ENCODE measurements at regions not wholly inside any gene's neighbourhood (a gene's known extent, or its start where the extent isn't known, plus 50 kb on each side); places are given as distances from the start of the nearest gene placed in this dataset.
"Not testable (repeated sequence)": the region's sequence is repeated elsewhere in the genome, so short reads cannot be mapped to it uniquely, and the experiment has no call there.

DNA sequence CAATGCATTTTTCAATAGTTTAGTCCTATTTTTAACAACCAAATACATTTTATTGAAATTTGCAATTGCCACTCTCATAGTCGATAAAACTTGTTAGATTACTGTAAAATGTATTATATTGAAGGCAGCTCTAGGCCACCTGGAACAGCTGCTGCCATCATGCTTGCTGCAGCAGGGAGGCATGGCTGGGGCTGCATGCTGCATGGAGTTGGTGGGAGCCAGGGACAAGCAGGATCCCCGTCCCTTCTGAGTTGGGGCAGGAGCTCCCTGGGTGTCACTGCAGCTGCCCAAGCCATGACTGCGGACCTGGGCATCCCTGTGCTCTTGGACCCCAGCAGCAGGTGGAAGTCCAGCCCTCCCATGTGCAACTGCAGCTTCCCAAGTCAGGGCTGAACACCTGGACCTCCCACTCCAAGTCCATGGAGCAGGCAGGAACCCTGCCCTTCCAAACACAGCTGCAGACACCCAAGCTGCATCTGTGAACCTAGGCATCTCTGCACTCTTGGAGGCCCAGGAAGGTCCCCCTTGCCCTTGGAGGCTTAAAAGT lies 742.0 kb downstream of the ZBBX start:
- H3K4me3 ChIP-seq (ENCODE audit: low read length): no peak overlapping the region
- no peaks in the 10 kb centered on the region for H3K36me3 ChIP-seq (ENCODE audit: control insufficient read depth, low read depth, low read length)

DNA sequence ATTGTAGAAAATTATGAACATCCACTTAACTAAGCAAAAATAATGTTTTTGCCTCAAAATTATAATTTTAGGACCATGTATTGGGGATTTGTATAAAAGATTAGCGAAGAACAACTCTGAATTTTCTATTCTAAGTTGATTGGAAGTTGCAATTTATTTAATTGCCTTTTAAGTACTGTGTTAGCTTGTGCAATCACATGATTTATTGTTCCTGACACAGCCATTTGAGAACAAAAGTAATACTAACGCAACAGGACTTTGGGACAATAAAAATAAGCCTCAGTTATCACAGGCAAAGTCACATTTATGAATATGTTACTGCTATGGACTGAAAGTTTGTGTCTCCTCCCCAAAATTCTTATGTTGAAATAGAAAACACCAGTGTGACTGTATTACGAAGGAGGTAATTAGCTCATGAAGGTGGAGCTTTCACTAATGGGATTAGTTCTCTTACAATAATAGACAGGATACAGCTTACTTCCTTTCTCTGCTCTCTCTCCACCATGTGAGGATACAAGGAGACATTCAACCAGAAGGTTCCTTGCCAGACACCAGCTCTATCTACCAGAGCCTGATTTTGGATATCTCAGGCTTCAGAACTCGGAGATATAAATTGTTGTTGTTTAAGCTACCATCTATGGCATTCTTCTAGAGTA lies 745.9 kb downstream of the ZBBX start:
- H3K4me3 ChIP-seq (ENCODE audit: low read length): no peak overlapping the region
- H3K27me3 ChIP-seq (ENCODE audit: control insufficient read depth, insufficient read depth, low read length): no peaks in the 10 kb centered on the region
- H3K36me3 ChIP-seq (ENCODE audit: control insufficient read depth, low read depth, low read length): no peaks in the 10 kb centered on the region
- no peaks in the 10 kb centered on the region for H3K4me1 ChIP-seq (ENCODE audit: control insufficient read depth, low read depth, low read length)
- H3K9me3 ChIP-seq (ENCODE audit: control insufficient read depth, low read depth, low read length): no peaks in the 10 kb centered on the region
- H3K27ac ChIP-seq (ENCODE audit: low read length): no peak overlapping the region
- H3K9ac ChIP-seq (ENCODE audit: low read length): no peak overlapping the region

More for the DNA sequence above, 742.0 kb downstream of the ZBBX start:
- Histone ChIP-seq H3K27me3 (ENCODE audit: control insufficient read depth, insufficient read depth, low read length) (no peaks in the 10 kb centered on the region), H3K9me3 (ENCODE audit: control insufficient read depth, low read depth, low read length) (no peaks in the 10 kb centered on the region), H3K27ac (ENCODE audit: low read length) (no peak overlapping the region), H3K9ac (ENCODE audit: low read length) (no peak overlapping the region), H3K4me1 (ENCODE audit: control insufficient read depth, low read depth, low read length) (no peaks in the 10 kb centered on the region)

DNA sequence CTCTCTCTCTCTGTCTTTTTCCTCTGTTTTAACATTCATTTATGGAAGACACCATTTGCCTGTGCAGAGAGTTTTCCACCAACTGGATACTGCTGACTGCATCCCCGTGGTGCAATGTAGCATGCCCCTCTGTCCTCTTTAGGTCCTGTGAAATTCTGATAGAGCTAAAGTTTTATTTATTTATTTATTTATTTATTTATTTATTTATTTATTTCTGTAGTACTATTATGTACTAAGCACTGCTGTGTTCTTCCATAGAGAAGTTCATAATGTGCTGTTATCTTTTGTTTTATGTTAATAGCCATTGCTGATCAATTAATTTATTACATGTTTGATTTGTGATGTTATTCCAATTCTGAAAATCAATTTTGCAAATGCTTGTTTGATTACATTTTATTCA lies 749.9 kb downstream of the ZBBX start:
- Histone ChIP-seq H3K9me3 (ENCODE audit: control insufficient read depth, low read depth, low read length) (no peaks in the 10 kb centered on the region), H3K27me3 (ENCODE audit: control insufficient read depth, insufficient read depth, low read length) (no peaks in the 10 kb centered on the region), H3K4me3 (ENCODE audit: low read length) (no peak overlapping the region), H3K4me1 (ENCODE audit: control insufficient read depth, low read depth, low read length) (no peaks in the 10 kb centered on the region), H3K27ac (ENCODE audit: low read length) (no peak overlapping the region), H3K36me3 (ENCODE audit: control insufficient read depth, low read depth, low read length) (no peaks in the 10 kb centered on the region), H3K9ac (ENCODE audit: low read length) (no peak overlapping the region)

DNA sequence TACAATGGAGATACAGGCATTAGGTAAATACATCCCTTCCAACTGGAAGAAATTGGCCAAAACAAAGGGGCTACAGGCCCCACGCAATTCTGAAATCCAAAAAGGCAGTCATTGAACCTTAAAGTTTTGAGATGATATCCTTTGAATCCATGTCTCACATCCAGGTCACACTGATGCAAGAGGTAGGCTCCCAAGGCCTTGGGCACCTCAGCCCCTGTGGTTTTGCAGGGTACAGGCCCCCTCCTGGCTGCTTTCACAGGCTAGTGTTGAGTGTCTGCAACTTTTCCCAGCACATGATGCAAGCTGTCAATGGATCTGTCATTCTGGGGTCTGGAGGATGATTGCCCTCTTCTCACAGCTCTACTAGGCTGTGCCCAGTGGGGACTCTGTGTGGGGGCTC lies 766.7 kb downstream of the ZBBX start:
- Histone ChIP-seq H3K9ac (ENCODE audit: low read length) (no peak overlapping the region), H3K9me3 (ENCODE audit: control insufficient read depth, low read depth, low read length) (peaks cover 4% of the 10 kb centered on the region), H3K27me3 (ENCODE audit: control insufficient read depth, insufficient read depth, low read length) (no peaks in the 10 kb centered on the region), H3K4me3 (ENCODE audit: low read length) (no peak overlapping the region), H3K4me1 (ENCODE audit: control insufficient read depth, low read depth, low read length) (peaks cover 4% of the 10 kb centered on the region), H3K36me3 (ENCODE audit: control insufficient read depth, low read depth, low read length) (no peaks in the 10 kb centered on the region), H3K27ac (ENCODE audit: low read length) (no peak overlapping the region)

DNA sequence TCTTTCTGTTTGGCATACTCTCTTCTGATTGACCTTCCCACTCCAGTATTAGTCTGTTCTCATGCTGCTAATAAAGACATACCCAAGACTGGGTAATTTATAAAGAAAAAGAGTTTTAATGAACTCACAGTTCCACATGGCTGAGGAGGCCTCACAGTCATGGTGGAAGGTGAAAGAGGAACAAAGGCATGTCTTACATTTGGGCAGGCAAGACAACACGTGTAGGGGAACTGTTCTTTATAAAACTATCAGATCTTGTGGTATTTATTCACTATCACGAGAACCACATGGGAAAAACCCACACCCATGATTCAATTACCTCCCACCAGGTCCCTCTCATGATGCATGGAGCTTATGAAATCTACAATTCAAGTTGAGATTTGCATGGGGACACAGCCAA lies 767.3 kb downstream of the ZBBX start:
- H3K9me3 ChIP-seq (ENCODE audit: control insufficient read depth, low read depth, low read length); H3K27ac ChIP-seq (ENCODE audit: low read length); H3K36me3 ChIP-seq (ENCODE audit: control insufficient read depth, low read depth, low read length); H3K9ac ChIP-seq (ENCODE audit: low read length); H3K4me3 ChIP-seq (ENCODE audit: low read length); H3K27me3 ChIP-seq (ENCODE audit: control insufficient read depth, insufficient read depth, low read length); H3K4me1 ChIP-seq (ENCODE audit: control insufficient read depth, low read depth, low read length): not testable (repeated sequence)

DNA sequence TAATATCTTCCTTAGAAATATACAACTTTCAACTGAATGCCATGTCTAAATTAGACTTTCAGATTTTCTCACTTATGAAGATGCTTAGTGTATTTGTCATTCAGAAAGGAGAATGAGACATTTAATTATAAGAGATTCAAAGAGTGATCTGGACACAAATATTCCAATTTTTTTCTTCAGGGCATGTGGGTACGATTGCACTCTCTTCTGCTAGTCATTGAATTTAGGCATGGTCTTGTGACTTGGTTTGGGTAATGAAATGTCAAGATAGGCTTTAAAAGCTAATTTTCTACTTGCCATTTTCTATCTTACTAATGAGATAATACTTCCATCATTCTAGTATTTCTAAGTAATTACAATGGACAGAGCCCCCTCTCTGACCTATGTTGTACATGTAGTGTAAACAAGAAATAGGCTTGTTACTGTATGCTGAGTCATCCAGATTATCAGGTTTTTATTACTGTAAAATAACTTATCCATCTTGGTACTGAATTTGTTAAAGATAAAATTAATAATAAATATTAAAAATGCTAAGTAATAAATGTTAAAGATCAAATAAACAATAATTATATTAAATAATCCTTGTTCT lies 770.8 kb upstream of the BCHE start:
- H3K4me1 ChIP-seq (ENCODE audit: control insufficient read depth, low read depth, low read length): peaks cover 4% of the 10 kb centered on the region
- H3K27ac ChIP-seq (ENCODE audit: low read length): no peak overlapping the region
- H3K9me3 ChIP-seq (ENCODE audit: control insufficient read depth, low read depth, low read length): no peaks in the 10 kb centered on the region
- H3K36me3 ChIP-seq (ENCODE audit: control insufficient read depth, low read depth, low read length): no peaks in the 10 kb centered on the region
- no peak overlapping the region for H3K4me3 ChIP-seq (ENCODE audit: low read length)
- H3K9ac ChIP-seq (ENCODE audit: low read length): no peak overlapping the region
- H3K27me3 ChIP-seq (ENCODE audit: control insufficient read depth, insufficient read depth, low read length): no peaks in the 10 kb centered on the region

DNA sequence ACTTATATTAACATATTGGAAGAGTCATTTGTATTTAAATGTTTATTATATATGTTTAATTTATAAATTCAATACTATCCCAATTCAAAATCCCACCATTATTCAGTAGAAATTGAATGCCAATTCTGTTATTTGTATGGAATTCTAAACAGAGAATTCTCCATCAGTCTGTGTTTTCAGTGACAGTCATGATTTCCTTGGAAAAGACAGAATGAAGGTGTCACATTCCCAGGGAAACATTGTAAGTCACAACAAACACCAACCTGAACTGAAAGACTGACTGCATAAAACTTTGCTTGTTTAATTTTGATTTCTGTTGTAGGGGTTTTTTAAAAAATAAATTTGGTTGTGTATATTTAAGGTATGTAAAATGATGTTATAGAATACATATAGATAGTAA lies 769.8 kb upstream of the BCHE start:
- Histone ChIP-seq H3K36me3 (ENCODE audit: control insufficient read depth, low read depth, low read length) (no peaks in the 10 kb centered on the region), H3K4me3 (ENCODE audit: low read length) (no peak overlapping the region), H3K9me3 (ENCODE audit: control insufficient read depth, low read depth, low read length) (no peaks in the 10 kb centered on the region), H3K4me1 (ENCODE audit: control insufficient read depth, low read depth, low read length) (peaks cover 4% of the 10 kb centered on the region), H3K9ac (ENCODE audit: low read length) (no peak overlapping the region), H3K27ac (ENCODE audit: low read length) (no peak overlapping the region), H3K27me3 (ENCODE audit: control insufficient read depth, insufficient read depth, low read length) (no peaks in the 10 kb centered on the region)

DNA sequence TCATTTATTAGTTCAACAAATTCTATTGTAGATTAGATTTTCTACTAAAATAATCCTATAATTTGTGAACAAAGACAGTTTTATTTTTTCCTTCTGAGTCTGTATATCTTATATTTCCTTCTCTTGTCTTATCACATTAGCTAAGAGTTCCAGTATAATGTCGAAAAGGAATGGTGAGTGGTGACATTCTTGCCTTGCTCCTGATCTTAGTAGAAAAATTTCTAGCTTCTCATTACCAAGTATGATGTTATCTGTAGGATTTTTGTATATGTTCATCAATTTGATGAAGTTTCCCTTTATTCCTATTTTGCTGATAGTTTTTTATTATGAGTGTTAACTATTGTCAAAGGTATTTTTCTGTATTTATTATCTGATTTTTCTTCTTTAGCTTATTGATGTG lies 756.6 kb upstream of the BCHE start:
- H3K27ac ChIP-seq (ENCODE audit: low read length): no peak overlapping the region
- H3K27me3 ChIP-seq (ENCODE audit: control insufficient read depth, insufficient read depth, low read length): no peaks in the 10 kb centered on the region
- H3K4me3 ChIP-seq (ENCODE audit: low read length): no peak overlapping the region
- no peaks in the 10 kb centered on the region for H3K4me1 ChIP-seq (ENCODE audit: control insufficient read depth, low read depth, low read length)
- H3K36me3 ChIP-seq (ENCODE audit: control insufficient read depth, low read depth, low read length): no peaks in the 10 kb centered on the region
- H3K9ac ChIP-seq (ENCODE audit: low read length): no peak overlapping the region
- H3K9me3 ChIP-seq (ENCODE audit: control insufficient read depth, low read depth, low read length): no peaks in the 10 kb centered on the region

DNA sequence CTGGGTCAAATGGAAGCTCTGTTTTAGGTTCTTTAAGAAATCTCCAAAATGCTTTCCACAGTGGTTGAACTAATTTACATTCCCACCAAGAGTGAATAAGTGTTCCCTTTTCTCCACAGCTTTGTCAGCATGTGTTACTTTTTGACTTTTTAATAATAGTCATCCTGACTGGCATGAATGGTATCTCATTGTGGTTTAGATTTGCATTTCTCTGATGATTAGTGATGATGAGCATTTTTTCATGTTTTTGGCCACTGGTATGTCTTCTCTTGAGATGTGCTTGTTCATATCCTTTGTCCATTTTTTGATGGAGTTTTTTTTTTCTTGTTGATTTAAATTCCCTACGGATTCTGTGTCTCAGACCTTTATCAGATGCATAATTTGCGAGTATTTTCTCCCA lies 745.0 kb upstream of the BCHE start:
- no peaks in the 10 kb centered on the region for H3K9me3 ChIP-seq (ENCODE audit: control insufficient read depth, low read depth, low read length)
- H3K9ac ChIP-seq (ENCODE audit: low read length): no peak overlapping the region
- no peak overlapping the region for H3K4me3 ChIP-seq (ENCODE audit: low read length)
- no peaks in the 10 kb centered on the region for H3K36me3 ChIP-seq (ENCODE audit: control insufficient read depth, low read depth, low read length)
- H3K4me1 ChIP-seq (ENCODE audit: control insufficient read depth, low read depth, low read length): no peaks in the 10 kb centered on the region
- H3K27me3 ChIP-seq (ENCODE audit: control insufficient read depth, insufficient read depth, low read length): no peaks in the 10 kb centered on the region
- H3K27ac ChIP-seq (ENCODE audit: low read length): no peak overlapping the region

DNA sequence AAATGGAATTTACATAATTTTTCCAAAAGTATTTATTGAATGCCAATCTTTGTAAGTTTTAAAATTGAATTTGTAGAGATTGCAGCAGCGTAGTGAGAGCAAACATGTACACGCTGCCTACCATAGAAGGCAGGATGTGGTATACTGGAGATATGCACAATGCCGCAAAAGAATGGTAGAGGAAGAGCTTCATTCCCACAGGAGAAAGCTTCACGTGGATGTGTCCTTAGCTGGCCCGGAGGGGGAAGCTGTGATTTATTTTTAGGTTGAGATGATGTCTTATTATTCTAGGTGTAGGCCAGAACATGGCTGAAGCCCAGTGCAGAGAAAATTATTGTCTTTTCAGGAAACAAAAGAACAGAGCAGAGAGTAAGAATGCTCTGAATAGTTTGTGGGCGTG lies 743.3 kb upstream of the BCHE start:
- H3K4me3 ChIP-seq (ENCODE audit: low read length): no peak overlapping the region
- no peaks in the 10 kb centered on the region for H3K4me1 ChIP-seq (ENCODE audit: control insufficient read depth, low read depth, low read length)
- H3K9me3 ChIP-seq (ENCODE audit: control insufficient read depth, low read depth, low read length): no peaks in the 10 kb centered on the region
- no peak overlapping the region for H3K9ac ChIP-seq (ENCODE audit: low read length)
- H3K27ac ChIP-seq (ENCODE audit: low read length): no peak overlapping the region
- no peaks in the 10 kb centered on the region for H3K36me3 ChIP-seq (ENCODE audit: control insufficient read depth, low read depth, low read length)
- H3K27me3 ChIP-seq (ENCODE audit: control insufficient read depth, insufficient read depth, low read length): no peaks in the 10 kb centered on the region

DNA sequence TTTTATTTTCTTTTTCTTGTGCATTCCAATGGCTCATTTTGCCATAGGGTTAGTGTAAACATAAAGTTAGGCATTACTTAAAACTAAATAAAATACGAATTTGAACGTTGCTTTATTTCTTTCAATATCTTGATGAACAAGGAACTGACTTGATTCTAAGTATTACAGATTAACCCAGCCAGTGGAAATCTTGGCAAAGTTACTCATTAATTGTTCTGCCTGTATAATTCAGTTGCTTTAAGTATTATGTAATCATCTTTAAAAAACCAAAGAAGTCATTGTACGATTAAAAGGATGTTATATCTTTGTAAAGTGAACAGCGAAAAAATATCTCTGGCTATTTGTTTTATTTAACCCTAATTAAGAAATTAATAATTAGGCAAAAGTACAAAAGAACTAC lies 737.9 kb upstream of the BCHE start:
- no peak overlapping the region for H3K4me3 ChIP-seq (ENCODE audit: low read length)
- H3K27me3 ChIP-seq (ENCODE audit: control insufficient read depth, insufficient read depth, low read length): no peaks in the 10 kb centered on the region
- H3K9me3 ChIP-seq (ENCODE audit: control insufficient read depth, low read depth, low read length): peaks cover 6% of the 10 kb centered on the region
- H3K9ac ChIP-seq (ENCODE audit: low read length): no peak overlapping the region
- H3K27ac ChIP-seq (ENCODE audit: low read length): no peak overlapping the region
- H3K4me1 ChIP-seq (ENCODE audit: control insufficient read depth, low read depth, low read length): no peaks in the 10 kb centered on the region
- H3K36me3 ChIP-seq (ENCODE audit: control insufficient read depth, low read depth, low read length): no peaks in the 10 kb centered on the region

DNA sequence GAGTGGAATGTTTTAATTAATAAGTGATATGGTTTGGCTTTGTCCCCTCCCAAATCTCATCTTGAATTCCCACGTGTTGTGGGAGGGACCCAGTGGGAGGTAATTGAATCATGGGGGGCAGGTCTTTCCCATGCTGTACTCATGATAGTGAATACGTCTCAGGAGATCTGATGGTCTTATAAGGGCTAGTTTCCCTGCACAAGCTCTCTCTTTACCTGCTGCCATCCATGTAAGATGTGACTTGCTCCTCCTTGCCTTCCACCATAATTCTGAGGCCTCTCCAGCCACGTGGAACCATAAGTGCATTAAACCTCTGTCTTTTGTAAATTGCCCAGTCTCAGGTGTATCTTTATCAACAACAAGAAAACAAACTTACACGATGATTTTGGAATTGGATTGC lies 734.5 kb upstream of the BCHE start:
- H3K27me3 ChIP-seq (ENCODE audit: control insufficient read depth, insufficient read depth, low read length); H3K9me3 ChIP-seq (ENCODE audit: control insufficient read depth, low read depth, low read length); H3K4me1 ChIP-seq (ENCODE audit: control insufficient read depth, low read depth, low read length); H3K9ac ChIP-seq (ENCODE audit: low read length); H3K4me3 ChIP-seq (ENCODE audit: low read length); H3K27ac ChIP-seq (ENCODE audit: low read length); H3K36me3 ChIP-seq (ENCODE audit: control insufficient read depth, low read depth, low read length): not testable (repeated sequence)

Data from iPS-18a (cell line).